HK-2 (cell line): ENCODE measurements at regions not wholly inside any gene's neighbourhood (a gene's known extent, or its start where the extent isn't known, plus 50 kb on each side); places are given as distances from the start of the nearest gene placed in this dataset.

Source experiments
- DNase-seq: peaks from one replicate; pipeline ENCODE4 v3.0.0-alpha.2; 2018; ENCODE audit not compliant: unreplicated experiment

DNA sequence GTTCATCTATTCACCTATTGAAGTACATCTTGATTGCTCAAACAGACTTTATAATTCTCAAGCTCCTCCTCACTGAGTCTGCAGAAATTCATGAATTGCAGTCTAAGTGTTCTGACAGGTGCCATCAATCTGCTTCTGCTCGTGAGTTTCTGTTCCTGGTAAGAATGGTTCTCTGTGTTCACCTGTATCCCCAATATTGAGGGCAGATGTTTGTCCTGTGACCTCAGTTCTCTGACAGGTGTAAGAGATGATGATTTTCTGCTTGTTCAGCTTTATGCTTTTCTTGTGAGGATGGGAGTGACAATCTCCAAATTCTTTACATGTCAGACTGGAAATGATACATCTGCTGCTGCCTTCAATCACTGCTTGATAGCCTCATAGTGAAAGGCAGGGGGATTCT lies 736.9 kb upstream of the COBL start:
- no peak for DNase-seq

GRCh38 chr7:52030722-52031121 lies 714.1 kb upstream of the COBL start:
- no peak for DNase-seq

DNA sequence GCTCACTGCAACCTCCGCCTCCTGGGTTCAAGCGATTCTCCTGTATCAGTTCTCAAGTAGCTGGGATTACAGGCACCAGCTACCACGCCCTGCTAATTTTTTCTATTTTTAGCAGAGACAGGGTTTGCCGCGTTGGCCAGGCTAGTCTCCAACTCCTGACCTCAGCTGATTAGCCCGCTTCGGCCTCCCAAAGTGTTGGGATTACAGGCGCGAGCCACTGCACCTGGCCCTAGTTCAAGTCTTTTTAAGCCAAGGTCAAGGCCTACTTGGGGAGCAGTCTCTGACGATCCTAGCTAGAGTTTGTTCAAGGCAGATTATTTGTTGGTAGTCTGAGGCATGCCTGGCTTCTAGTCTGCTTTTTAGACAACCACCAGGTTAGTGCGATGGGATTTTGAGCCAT lies 709.5 kb upstream of the COBL start:
- DNase-seq, result no peak

DNA sequence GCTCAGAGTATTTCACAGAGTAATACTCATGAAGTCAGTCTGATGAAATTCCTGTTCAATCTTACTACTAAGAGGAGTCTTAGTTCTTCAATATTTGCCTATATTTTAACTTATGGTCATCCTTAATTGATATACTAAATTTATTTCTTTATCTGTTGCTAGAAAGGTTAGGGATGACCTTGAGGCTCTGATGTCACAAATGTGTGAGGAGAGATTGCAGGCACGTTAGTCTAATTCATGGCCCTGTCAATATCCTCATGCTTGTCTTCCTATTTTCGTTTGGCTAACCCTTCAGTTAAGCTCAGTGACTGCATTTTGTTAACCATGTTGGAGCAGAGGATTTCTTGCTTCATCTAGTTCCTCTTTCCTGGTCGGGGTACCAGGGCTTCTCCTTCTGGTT lies 704.7 kb upstream of the COBL start:
- no peak for DNase-seq

GRCh38 chr7:52018680-52019054 lies 702.1 kb upstream of the COBL start:
- DNase-seq, result no peak

GRCh38 chr7:52017802-52018679 lies 701.4 kb upstream of the COBL start:
- peak; percentile 47 for DNase-seq

- no peak for DNase-seq
Measured at GRCh38 chr7:52009181-52009580, 692.6 kb upstream of the COBL start.

GRCh38 chr7:52006674-52007073 lies 690.1 kb upstream of the COBL start:
- no peak for DNase-seq

DNA sequence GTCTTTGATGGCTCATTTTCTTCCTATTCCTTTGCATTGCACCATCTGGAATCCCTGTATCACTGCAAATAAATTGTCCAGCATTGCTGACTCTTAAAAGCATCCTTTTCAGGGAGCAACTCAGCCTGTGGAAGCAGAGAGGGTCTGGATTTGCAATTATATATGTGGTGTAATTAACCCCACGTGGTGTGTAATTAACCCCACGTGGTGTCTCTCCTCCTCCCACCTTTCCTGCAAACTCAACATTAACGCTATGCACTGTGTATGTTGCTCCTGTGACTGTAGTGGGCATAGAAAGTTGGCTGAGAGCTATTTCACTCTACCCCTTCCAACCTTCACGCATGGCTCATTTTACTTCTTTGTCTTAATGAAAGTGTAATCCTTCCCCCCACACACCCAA lies 689.0 kb upstream of the COBL start:
- no peak for DNase-seq

- no peak for DNase-seq
Measured at GRCh38 chr7:51995596-51996179, 679.1 kb upstream of the COBL start.

- no peak for DNase-seq
Measured at GRCh38 chr7:51982653-51983052, 666.0 kb upstream of the COBL start.

- DNase-seq, result no peak
Measured at GRCh38 chr7:51980812-51981211, 664.2 kb upstream of the COBL start.

- DNase-seq, result no peak
Measured at GRCh38 chr7:51980313-51980712, 663.7 kb upstream of the COBL start.

DNA sequence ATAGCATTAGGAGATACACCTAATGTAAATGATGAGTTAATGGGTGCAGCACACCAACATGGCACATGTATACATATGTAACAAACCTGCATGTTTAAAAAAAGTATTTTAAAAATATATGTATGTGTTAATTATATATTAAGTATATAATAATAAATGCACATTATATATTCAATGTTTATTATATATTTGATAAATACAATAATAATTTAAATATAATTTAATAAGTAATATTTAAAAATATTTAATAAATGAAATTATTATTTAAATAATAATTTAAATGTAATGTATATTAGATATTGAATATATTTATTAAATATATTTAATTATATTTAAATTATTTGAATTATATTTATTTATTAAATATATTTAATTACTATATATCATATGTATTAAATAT lies 661.3 kb upstream of the COBL start:
- no peak for DNase-seq

GRCh38 chr7:51973939-51974338 lies 657.3 kb upstream of the COBL start:
- DNase-seq, result no peak

GRCh38 chr7:51973071-51973470 lies 656.5 kb upstream of the COBL start:
- DNase-seq, result no peak

DNA sequence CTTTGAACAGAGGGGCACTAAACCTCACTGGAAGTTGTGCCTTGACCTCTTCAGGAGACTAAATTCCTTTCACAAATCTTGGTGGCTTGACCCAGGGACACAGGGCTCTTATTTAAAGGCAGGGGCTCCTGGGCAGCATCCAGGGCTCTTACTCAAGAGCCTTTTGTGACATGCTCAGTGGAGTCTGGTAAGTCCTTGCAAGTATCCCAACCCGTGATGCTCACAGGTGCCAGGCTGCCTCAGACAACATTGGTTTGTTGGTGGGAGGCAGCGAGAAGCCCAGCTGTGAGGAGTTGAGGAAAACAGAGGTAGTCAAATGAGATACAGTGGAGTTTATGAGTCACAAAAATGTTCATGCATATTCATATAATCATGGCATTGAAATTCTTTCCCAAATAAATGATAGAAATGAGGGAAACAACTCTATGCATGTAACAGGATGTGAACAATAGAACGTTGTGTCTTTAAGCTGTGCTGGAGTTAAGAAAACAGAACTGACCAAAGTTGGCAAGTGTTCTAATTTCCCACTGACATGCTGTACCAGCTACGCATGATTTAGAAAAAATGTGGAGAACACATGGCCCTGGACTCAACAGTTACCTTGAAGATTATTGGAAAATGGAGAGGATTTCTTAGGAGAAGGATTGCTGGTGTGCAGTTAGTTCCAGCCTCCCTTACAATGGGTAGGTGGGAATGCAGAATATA lies 654.5 kb upstream of the COBL start:
- DNase-seq, result no peak

GRCh38 chr7:51968461-51968860 lies 651.9 kb upstream of the COBL start:
- no peak for DNase-seq

GRCh38 chr7:51965454-51965853 lies 648.8 kb upstream of the COBL start:
- no peak for DNase-seq

GRCh38 chr7:51961804-51962203 lies 645.2 kb upstream of the COBL start:
- no peak for DNase-seq

DNA sequence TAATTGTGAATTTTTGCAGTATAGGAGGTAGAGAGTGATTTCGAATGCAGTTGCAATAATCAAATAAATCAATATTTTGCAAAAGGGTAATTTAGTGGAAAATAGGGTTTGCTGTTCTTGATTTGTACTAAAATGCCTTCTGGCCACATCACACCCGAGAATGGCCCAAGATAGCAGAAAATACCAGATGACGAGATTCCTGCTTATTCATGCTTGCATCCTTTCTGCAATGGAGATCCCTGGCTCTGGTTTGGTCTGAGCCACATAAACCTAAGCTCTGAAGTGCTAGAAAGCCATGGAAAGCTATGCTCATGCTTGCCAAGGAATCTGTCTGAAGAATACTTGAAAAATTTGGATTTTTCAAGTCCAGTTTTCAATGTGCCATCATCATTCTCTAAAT lies 634.2 kb upstream of the COBL start:
- peak; percentile 25 for DNase-seq

- DNase-seq, result peak; percentile 67
Measured at GRCh38 chr7:51949726-51950644, 633.4 kb upstream of the COBL start.
